Testis (tissue), 2 donors: ENCODE measurements at regions not wholly inside any gene's neighbourhood (a gene's known extent, or its start where the extent isn't known, plus 50 kb on each side); places are given as distances from the start of the nearest gene placed in this dataset.
"Not testable (repeated sequence)": the region's sequence is repeated elsewhere in the genome, so short reads cannot be mapped to it uniquely, and the experiment has no call there.

Experiments
- DNase-seq: peaks from one replicate; pipeline ENCODE4 v3.0.0-alpha.2; 2019
- H3K27ac ChIP-seq, 2 donors: fragments of 200-600 bp; sonication (generic); one replicate each; pipeline ENCODE4 v1.5.1; 2019
- H3K27me3 ChIP-seq: fragments of 200-600 bp; sonication (generic); one replicate; pipeline ENCODE4 v1.5.1; 2019
- H3K36me3 ChIP-seq: fragments of 200-600 bp; sonication (generic); one replicate; pipeline ENCODE4 v1.5.1; 2017; ENCODE audit warnings: low read depth; ENCODE audit errors: missing control alignments
- H3K4me1 ChIP-seq: fragments of 200-600 bp; sonication (generic); one replicate; pipeline ENCODE4 v1.5.1; 2019
- H3K4me3 ChIP-seq, 2 donors: fragments of 200-600 bp; sonication (generic); one replicate each; pipeline ENCODE4 v1.5.1; 2017 to 2019
- H3K9me3 ChIP-seq: fragments of 200-600 bp; sonication (generic); one replicate; pipeline ENCODE4 v1.5.1; 2017
- CTCF ChIP-seq, 3 experiments: fragments of 450-650 bp in 2 of 3; fragments of 200-600 bp in 1 of 3; sonication (generic) in 1 of 3; IDR thresholded peaks; one replicate each; pipeline ENCODE4 v1.5.1; 2016 to 2019; ENCODE audit warnings: antibody characterized with exemption in 3 of 3, mild to moderate bottlenecking in 2 of 3, moderate library complexity in 1 of 3
- WGBS, 2 donors: methylation state at CpG; one replicate each; pipeline ENCODE4 v1.1.5; 2018; 5-methylcytosine and 5-hydroxymethylcytosine counted together
- intact Hi-C: fragments of 100-400 bp; cut with DNase I; formaldehyde crosslinking; loops from one replicate; pipeline ENCODE4 v1.15.1; 2023; ENCODE audit warnings: low total_unique reads

DNA sequence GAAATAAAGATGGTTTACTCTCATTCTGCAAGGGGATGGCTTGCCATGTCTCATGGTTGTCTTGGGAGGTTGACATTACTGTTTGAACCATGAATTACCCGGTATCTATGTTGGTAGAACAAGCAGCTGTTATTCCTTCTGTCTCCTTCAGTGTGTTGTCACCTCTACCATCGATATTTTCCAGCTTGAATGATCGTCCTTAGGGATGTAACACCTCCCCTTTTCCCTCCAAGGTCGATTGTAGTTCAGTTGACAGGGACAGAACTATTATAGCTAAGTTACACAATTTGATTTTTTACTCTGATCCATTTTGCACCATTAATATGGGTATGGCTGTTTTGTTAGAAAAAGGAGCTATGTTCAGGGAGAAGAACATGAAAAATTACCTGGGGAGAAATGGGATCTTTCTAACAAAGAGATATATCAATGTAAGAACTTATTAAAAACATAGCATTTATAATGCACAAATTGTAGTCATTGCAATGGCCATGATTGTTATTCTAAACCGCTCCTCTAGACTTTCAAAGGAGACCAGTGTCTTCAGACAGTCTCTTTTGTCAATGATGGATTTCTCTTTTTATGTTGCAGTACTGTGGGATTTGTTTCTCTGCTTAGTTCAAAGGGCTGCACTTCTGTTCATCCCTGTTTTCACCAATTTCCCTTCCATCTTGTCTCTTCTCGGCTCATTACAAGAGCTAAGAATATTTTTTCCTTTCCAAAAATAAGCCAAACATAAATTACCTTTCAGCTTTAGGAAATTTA lies 681.6 kb downstream of the PRIM2 start:
- H3K4me3 ChIP-seq, H3K27me3 ChIP-seq, H3K4me1 ChIP-seq, H3K9me3 ChIP-seq, DNase-seq, H3K36me3 ChIP-seq, intact Hi-C loops, H3K27ac ChIP-seq: not testable (repeated sequence)
- WGBS, 2 donors, result 78 to 83% methylated on average over 6 of the region's 6 CpGs

- 88 to 93% methylated on average over 6 of the region's 6 CpGs for WGBS, 2 donors
- intact Hi-C loops, result not testable (repeated sequence)
Observed at GRCh38 chr6:58000233-58000632, 682.8 kb downstream of the PRIM2 start.

DNA sequence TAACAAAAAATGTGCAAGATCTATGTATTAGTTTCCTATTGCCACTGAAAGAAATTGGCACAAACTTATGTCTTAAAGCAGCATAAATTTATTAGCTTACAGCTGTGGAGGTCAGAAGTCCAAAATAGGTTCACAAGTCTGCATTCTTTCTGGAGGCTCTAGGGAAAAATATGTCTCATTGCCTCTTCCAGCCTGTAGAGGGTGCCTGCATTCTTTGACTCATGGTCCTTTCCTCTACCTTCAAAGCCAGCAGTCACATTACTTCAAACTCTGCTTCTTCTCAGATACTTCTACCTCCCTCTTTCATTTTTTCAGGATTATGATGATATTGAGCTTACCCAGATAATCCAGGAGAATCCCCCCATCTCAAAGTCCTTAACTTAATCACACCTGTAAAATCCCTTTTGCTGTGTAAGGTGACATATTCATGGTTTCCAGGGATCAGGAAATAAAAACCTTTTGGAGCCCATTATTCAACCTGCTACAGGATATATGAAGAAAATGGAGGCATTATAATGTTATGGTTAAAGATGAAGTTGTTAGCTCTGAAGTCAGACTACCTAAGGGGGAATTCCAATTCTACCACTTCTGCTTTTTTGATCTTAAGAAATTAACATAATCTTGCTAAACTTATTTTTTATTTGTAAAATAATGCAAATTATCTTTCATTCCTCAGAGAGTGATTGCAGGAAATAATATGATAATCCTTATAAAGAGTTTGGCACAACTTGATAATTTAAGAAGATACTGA lies 686.2 kb downstream of the PRIM2 start:
- H3K36me3 ChIP-seq, H3K4me3 ChIP-seq, H3K27ac ChIP-seq, H3K9me3 ChIP-seq, H3K4me1 ChIP-seq, H3K27me3 ChIP-seq, intact Hi-C loops: not testable (repeated sequence)
- DNase-seq, result peak; percentile 16
- TF ChIP-seq CTCF (IDR thresholded peaks at IDR 0.05), result peak in 2 of 3 experiments; percentile 18 to 27

More at GRCh38 chr6:58000233-58000632, 682.8 kb downstream of the PRIM2 start:
- H3K36me3 ChIP-seq, H3K4me1 ChIP-seq, H3K4me3 ChIP-seq, H3K9me3 ChIP-seq, DNase-seq, H3K27me3 ChIP-seq, H3K27ac ChIP-seq: not testable (repeated sequence)

- H3K4me1 ChIP-seq, H3K27ac ChIP-seq, H3K27me3 ChIP-seq, H3K36me3 ChIP-seq, DNase-seq, intact Hi-C loops, H3K9me3 ChIP-seq, H3K4me3 ChIP-seq: not testable (repeated sequence)
- 57 to 59% methylated on average over 4 of the region's 4 CpGs for WGBS, 2 donors
Observed at GRCh38 chr6:58007334-58008000, 690.0 kb downstream of the PRIM2 start.

- H3K36me3 ChIP-seq, DNase-seq, H3K9me3 ChIP-seq, H3K27me3 ChIP-seq, intact Hi-C loops, H3K4me3 ChIP-seq, H3K4me1 ChIP-seq, H3K27ac ChIP-seq: not testable (repeated sequence)
Observed at GRCh38 chr6:58008001-58008335, 690.5 kb downstream of the PRIM2 start.

DNA sequence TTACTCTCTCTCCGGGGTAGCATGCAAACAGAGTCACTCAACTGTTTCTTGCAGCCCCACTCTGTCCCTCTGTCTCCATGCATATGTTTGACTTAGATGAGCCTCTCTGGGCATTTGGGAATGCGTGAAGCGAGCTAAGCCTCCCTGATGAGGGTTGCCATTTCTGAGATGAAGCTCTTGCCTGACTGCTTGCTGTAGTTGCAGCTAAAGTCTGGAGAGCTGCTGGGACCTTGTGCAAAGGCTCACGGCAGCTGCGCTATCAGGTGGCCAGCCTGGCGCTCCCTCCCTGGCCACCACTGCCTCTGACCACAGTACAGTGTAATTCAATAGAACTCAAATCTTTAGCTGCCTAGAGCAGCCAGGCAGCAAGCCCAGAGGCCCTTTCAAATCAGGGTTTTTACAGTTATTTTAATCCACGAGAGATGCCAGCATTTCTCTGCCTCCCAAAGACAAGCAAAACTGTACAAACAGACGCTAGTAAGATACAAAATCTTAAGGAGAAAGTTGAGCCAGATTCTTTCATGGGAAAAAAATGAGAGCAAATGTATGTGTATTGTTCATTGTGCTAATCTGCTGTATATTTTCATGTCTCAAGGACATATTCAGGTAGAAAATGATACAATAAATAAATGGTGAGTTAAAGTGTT lies 694.6 kb downstream of the PRIM2 start:
- DNase-seq, H3K27ac ChIP-seq, H3K36me3 ChIP-seq, H3K4me3 ChIP-seq, H3K9me3 ChIP-seq, H3K27me3 ChIP-seq, intact Hi-C loops, H3K4me1 ChIP-seq: not testable (repeated sequence)
- WGBS, 2 donors, result 53 to 56% methylated on average over 2 of the region's 8 CpGs

DNA sequence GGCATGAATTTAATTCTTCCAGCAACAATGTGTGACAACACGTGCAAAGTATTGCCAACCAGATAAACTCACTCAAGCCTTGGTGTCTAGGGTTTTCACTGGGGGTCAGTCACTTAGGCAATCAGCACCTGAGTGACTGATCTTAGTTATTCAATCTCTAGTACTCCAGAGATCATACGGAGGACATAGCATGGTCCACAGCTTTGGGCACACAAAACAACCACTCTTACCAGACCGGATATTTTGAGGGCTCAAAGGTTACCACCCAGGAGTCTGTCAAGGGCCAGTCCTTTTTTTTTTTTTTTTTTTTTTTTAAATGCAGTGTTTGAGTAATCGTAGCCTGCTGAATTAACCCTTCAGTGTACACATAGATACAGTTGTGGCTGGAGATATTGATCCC lies 699.2 kb downstream of the PRIM2 start:
- intact Hi-C loops, H3K9me3 ChIP-seq, H3K36me3 ChIP-seq, H3K4me1 ChIP-seq, H3K27ac ChIP-seq, H3K27me3 ChIP-seq, H3K4me3 ChIP-seq, DNase-seq: not testable (repeated sequence)
- 75 to 85% methylated on average over 4 of the region's 4 CpGs for WGBS, 2 donors

GRCh38 chr6:58028188-58028587 lies 710.8 kb downstream of the PRIM2 start:
- H3K27me3 ChIP-seq, H3K36me3 ChIP-seq, H3K4me3 ChIP-seq, H3K9me3 ChIP-seq, DNase-seq, H3K27ac ChIP-seq, intact Hi-C loops, H3K4me1 ChIP-seq: not testable (repeated sequence)
- 78 to 81% methylated on average over 5 of the region's 5 CpGs for WGBS, 2 donors

DNA sequence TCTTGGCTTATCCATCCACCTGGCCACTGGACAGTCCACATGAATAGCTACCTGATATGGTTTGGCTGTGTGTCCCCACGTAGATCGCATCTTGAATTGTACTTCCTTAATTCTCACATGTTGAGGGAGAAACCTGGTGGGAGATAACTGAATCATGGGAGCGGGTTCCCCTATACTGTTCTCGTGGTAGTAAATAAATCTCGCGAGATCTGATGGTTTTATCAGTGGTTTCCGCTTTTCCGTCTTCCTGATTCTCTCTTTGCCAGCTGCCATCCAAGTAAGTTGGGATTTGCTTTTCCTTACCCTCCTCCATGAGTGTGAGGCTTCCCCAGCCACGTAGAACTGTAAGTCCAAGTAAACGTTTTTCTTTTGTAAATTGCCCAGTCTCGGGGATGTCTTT lies 720.8 kb downstream of the PRIM2 start:
- H3K27ac ChIP-seq, H3K27me3 ChIP-seq, H3K36me3 ChIP-seq, H3K9me3 ChIP-seq, intact Hi-C loops, DNase-seq, H3K4me1 ChIP-seq: not testable (repeated sequence)
- 65 to 72% methylated on average over 11 of the region's 11 CpGs for WGBS, 2 donors
- peak overlapping the region; percentile 39 to 48 for H3K4me3 ChIP-seq

DNA sequence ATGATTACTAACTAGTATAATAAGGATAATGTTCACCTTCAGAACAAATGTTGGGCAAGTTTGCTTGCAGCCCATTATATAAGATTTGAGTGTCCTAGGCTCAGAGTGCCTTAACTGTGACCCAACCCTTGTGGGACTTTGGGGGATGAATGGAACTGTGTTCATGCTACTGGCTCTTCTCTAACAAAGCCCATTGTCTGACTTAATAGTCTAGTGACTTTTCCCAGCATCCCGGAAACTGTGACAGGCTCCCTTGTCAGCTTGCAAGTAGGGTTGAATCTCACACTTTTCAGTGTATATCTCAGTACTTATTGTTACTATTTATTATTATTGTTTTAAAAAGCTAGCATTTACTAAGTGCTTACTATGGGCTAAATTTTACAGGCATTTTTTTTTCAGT lies 729.2 kb downstream of the PRIM2 start:
- H3K4me3 ChIP-seq, DNase-seq, H3K9me3 ChIP-seq, H3K27ac ChIP-seq, H3K36me3 ChIP-seq, intact Hi-C loops, H3K27me3 ChIP-seq, H3K4me1 ChIP-seq: not testable (repeated sequence)
- WGBS, 2 donors, result no CpG with 5 or more reads among the region's 1 CpG

DNA sequence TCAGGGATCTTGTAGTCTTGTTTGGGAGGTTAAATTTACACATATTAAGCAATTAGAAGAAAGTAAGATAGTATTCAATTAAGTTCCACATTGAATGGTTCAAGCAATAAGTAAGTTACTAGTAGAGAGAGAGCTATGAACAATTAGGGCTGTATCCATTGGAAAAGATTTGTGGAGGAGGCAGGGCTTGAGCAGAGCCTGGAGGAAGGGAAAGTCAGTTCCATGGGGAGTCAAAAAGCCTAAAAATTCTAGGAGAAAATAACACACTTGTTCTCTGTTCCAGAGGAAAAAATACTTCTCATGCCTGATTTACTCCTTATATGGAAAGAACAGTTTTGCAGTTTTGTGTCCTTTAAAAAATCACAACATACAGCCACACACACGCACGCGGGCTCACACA lies 730.0 kb downstream of the PRIM2 start:
- H3K36me3 ChIP-seq, H3K4me1 ChIP-seq, H3K4me3 ChIP-seq, H3K9me3 ChIP-seq, H3K27ac ChIP-seq, H3K27me3 ChIP-seq, intact Hi-C loops, DNase-seq: not testable (repeated sequence)
- 28 to 37% methylated on average over 3 of the region's 3 CpGs for WGBS, 2 donors
